ENCODE measurements at regions not wholly inside any gene's neighbourhood (a gene's known extent, or its start where the extent isn't known, plus 50 kb on each side); places are given as distances from the start of the nearest gene placed in this dataset.

- TF ChIP-seq CTCF (IDR thresholded peaks at IDR 0.05; ENCODE audit: low read depth, low read length, missing control alignments) = no peak
These were observed 321.7 kb downstream of the PCDH7 start for GRCh38 chr4:31041853-31042252.

GRCh38 chr4:31043382-31044062 lies 323.4 kb downstream of the PCDH7 start:
- no peak for TF ChIP-seq CTCF (IDR thresholded peaks at IDR 0.05; ENCODE audit: low read depth, low read length, missing control alignments)
- H3K4me3 ChIP-seq (replicated peaks; ENCODE audit: low read depth, low read length) = no peak overlapping the region
- no peak for DNase-seq (ENCODE audit: extremely low read depth, low read depth)

More at GRCh38 chr4:31041853-31042252, 321.7 kb downstream of the PCDH7 start:
- DNase-seq (ENCODE audit: extremely low read depth, low read depth) = no peak
- H3K4me3 ChIP-seq (replicated peaks; ENCODE audit: low read depth, low read length) = no peak overlapping the region

- DNase-seq (ENCODE audit: extremely low read depth, low read depth) = no peak
- TF ChIP-seq CTCF (IDR thresholded peaks at IDR 0.05; ENCODE audit: low read depth, low read length, missing control alignments) = no peak
- H3K4me3 ChIP-seq (replicated peaks; ENCODE audit: low read depth, low read length) = no peak overlapping the region
These were observed 325.0 kb downstream of the PCDH7 start for GRCh38 chr4:31045151-31045550.

GRCh38 chr4:31045724-31046318 lies 325.7 kb downstream of the PCDH7 start:
- peak; percentile 24 for TF ChIP-seq CTCF (IDR thresholded peaks at IDR 0.05; ENCODE audit: low read depth, low read length, missing control alignments)
- no peak overlapping the region for H3K4me3 ChIP-seq (replicated peaks; ENCODE audit: low read depth, low read length)
- no peak for DNase-seq (ENCODE audit: extremely low read depth, low read depth)

GRCh38 chr4:31051151-31051550 lies 331.0 kb downstream of the PCDH7 start:
- TF ChIP-seq CTCF (IDR thresholded peaks at IDR 0.05; ENCODE audit: low read depth, low read length, missing control alignments) = no peak
- no peak overlapping the region for H3K4me3 ChIP-seq (replicated peaks; ENCODE audit: low read depth, low read length)
- DNase-seq (ENCODE audit: extremely low read depth, low read depth) = no peak

- no peak for TF ChIP-seq CTCF (IDR thresholded peaks at IDR 0.05; ENCODE audit: low read depth, low read length, missing control alignments)
- no peak for DNase-seq (ENCODE audit: extremely low read depth, low read depth)
These were observed 331.4 kb downstream of the PCDH7 start for GRCh38 chr4:31051565-31051964.

More at GRCh38 chr4:31051565-31051964, 331.4 kb downstream of the PCDH7 start:
- no peak overlapping the region for H3K4me3 ChIP-seq (replicated peaks; ENCODE audit: low read depth, low read length)

All from HFF-Myc (cell line).